Kidney capillary endothelial cell (primary cell): ENCODE measurements at regions not wholly inside any gene's neighbourhood (a gene's known extent, or its start where the extent isn't known, plus 50 kb on each side); places are given as distances from the start of the nearest gene placed in this dataset.

Experiments
- DNase-seq: peaks from one replicate; pipeline ENCODE4 v3.0.0-alpha.2; 2018; ENCODE audit warnings: low spot score

DNA sequence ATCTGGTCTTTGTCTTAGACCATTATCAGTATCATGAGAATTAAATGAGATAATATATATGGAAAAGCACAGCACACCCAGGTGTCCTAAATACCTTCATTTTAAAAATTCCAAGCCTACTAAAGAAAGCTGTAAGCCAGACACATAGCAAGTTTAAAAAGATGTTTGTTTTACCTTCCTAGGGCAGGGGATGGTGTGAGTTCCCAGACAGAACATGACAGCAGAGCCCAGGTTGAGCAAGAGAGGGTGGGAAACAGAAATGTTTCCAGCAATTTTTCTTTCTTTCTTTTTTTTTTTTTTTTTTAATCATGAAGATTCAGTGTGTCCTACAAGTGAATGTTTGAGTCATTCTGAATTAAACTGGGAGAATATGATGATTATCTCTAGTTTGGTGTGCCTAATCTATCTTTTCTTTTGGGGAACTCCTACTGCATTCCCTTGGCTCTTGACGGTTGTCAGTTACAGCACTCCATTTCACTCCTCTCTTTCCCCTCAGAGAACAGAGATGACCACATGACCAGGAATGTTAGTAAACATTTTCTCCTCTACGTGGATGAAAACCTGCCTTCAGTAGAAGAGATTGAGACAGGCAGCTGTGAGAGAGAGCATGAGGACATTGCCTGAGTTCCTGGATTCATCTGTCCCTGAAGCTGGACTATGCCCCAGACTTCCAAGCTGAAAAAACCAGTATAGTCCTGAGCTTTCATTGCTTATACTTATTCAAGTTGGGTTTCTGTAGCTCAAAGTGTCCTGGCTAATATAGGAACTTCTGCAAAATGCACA, 54.5 kb upstream of the ARL14 start:
- DNase-seq = no peak

DNA sequence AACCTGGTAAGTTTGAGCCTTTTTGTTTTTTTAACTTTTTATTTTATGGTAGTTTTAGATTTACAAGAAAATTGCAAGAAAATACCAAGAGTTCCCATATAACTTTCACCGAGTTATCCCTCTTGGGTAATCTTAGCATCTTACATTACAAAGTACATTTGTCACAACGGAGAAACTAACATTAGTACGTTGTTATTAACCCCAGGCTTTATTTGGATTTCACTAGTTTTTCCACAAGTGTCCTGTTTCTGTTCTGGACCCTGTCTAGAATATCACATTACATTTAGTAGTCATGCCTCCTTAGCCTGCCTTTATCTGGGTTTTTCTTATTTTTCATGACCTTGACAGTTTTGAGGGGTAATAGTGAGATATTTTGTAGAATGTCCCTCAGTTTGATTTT, 53.5 kb upstream of the KPNA4 start:
- no peak for DNase-seq

DNA sequence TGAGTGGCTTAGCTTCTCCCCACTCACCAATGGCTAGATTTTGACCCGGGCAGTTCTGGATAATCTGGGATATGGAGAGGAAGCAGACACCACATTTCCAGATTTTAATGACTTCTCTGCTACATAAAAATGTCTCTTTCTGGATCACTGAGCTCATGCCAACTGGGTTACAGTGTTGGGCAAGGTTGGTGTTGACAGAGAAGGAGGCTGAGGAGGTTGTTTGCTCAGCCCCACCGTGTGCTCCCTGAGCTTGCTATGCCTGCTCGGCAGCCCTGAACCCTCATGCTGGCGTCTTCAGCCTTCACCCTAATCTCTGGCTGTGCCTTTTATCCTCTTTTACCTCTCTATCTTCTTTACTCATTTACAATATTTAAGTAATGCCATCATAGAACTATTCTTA, 53.0 kb upstream of the KPNA4 start:
- no peak for DNase-seq

DNA sequence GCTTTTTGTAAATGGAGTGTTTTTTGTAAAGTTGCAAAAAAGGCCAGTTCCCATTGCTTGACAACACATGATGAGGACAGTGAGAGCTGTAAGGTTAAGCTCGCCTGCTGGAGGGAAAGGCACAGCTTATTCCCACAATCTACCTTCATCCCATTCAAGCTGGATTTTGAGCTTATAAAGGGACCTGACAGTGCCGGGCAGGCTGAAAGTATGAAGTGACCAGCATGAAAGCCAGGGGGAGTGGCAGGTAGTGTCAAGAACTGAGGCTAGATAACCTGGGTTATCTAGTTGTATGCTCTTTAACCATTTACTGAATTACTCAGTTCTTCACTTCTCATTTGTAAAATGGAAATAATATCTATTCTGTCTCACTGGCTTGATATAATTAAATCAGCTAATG, 52.3 kb upstream of the KPNA4 start:
- no peak for DNase-seq

DNA sequence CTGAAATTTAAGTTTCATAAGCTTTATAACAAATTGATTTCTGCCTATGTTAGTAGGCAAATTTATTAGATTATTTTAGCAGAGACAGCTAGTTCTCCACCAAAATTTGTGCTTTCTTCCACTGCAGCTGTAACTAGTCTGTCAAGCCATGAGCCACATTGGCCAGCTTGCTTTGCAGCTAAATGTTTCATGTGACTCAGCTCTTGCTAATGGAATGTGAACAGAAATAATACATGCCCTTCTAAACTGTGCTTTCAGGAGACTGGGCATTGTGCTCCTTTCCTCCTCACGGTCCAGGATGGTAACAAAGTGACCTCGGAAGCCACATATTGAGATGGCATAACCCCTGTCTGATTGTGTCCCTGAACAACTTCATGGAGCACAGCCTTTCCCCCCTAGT, 51.3 kb upstream of the KPNA4 start:
- DNase-seq = peak; percentile 10

DNA sequence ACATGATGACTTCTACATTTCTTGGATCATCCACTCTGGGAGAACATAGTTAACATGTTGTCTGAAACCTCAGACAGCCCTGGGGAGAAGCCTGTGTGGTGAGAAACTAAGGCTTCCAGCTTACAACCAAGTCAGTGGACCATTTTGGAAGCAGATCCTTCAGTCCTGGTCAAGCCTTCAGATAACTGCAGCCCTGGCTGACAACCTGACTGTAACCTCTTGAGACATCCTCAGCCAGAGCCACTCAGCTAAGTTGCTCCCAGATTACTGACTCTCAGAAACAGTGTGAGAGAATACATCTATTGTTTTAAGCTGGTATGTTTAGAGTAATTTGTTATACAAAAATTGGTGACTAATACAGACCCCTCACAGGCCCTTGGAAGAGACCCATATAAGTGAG, 50.9 kb upstream of the KPNA4 start:
- no peak for DNase-seq
